ENCODE measurements at regions not wholly inside any gene's neighbourhood (a gene's known extent, or its start where the extent isn't known, plus 50 kb on each side); places are given as distances from the start of the nearest gene placed in this dataset.

- H3K4me2 ChIP-seq (ENCODE audit: control insufficient read depth, extremely low read depth, insufficient read depth, low read depth, low read length): no peak overlapping the region
- dilution Hi-C loops (cut with MboI; ENCODE audit: extremely low pct_ligation_motif_present, low sequenced_read_pairs): no loop called here
- H3K79me2 ChIP-seq (ENCODE audit: control insufficient read depth, insufficient read depth, low read length): no peaks in the 10 kb centered on the region
- H3K9me1 ChIP-seq (ENCODE audit: control insufficient read depth, extremely low read depth, insufficient read depth, low read length): no peaks in the 10 kb centered on the region
- no peak overlapping the region for H3K9ac ChIP-seq (ENCODE audit: control insufficient read depth, extremely low read depth, insufficient read depth, low read length)
- H3K27me3 ChIP-seq (ENCODE audit: control insufficient read depth, extremely low read depth, insufficient read depth, low read length): no peaks in the 10 kb centered on the region
- H4K20me1 ChIP-seq (ENCODE audit: control insufficient read depth, extremely low read depth, insufficient read depth, low read length): no peaks in the 10 kb centered on the region
- H3K27ac ChIP-seq (ENCODE audit: control insufficient read depth, insufficient read depth, low read length): no peak overlapping the region
- H3K36me3 ChIP-seq (ENCODE audit: control insufficient read depth in 2 of 2, extremely low read depth in 1 of 2, insufficient read depth in 2 of 2, low read length in 2 of 2): no peaks in the 10 kb centered on the region
- FAIRE-seq (no peak), DNase-seq (ENCODE audit: low read depth, low spot score) (no peak)
- H3K4me1 ChIP-seq (ENCODE audit: control insufficient read depth, extremely low read depth, insufficient read depth, low read length): no peaks in the 10 kb centered on the region
- no peak overlapping the region for H2AFZ ChIP-seq (ENCODE audit: control insufficient read depth, low read length)
- TF ChIP-seq EZH2 (IDR thresholded peaks at IDR 0.05; ENCODE audit: low read length): no peak
- TF ChIP-seq CTCF (optimal IDR thresholded peaks at IDR 0.05 in 1 of 3, IDR thresholded peaks at IDR 0.05 in 1 of 3, conservative IDR thresholded peaks at IDR 0.05 in 1 of 3; ENCODE audit: extremely low read depth in 1 of 3, insufficient read depth in 2 of 3, low read length in 3 of 3): no peak
- H3K9me3 ChIP-seq (ENCODE audit: control insufficient read depth, low read depth, low read length): no peaks in the 10 kb centered on the region
- no peak overlapping the region for H3K4me3 ChIP-seq (ENCODE audit: control insufficient read depth in 2 of 3, extremely low read depth in 1 of 3, insufficient read depth in 2 of 3, low read depth in 1 of 3, low read length in 3 of 3)
Observed at GRCh38 chr17:5635949-5636348, 51.6 kb upstream of the NLRP1 start.

GRCh38 chr17:5638596-5638995 is 54.3 kb upstream of the NLRP1 start:
- Histone ChIP-seq H3K9ac (ENCODE audit: control insufficient read depth, extremely low read depth, insufficient read depth, low read length) (no peak overlapping the region), H3K4me2 (ENCODE audit: control insufficient read depth, extremely low read depth, insufficient read depth, low read depth, low read length) (no peak overlapping the region), H4K20me1 (ENCODE audit: control insufficient read depth, extremely low read depth, insufficient read depth, low read length) (no peaks in the 10 kb centered on the region), H3K27ac (ENCODE audit: control insufficient read depth, insufficient read depth, low read length) (no peak overlapping the region), H3K9me1 (ENCODE audit: control insufficient read depth, extremely low read depth, insufficient read depth, low read length) (no peaks in the 10 kb centered on the region), H3K79me2 (ENCODE audit: control insufficient read depth, insufficient read depth, low read length) (no peaks in the 10 kb centered on the region), H2AFZ (ENCODE audit: control insufficient read depth, low read length) (no peak overlapping the region), H3K36me3 (ENCODE audit: control insufficient read depth in 2 of 2, extremely low read depth in 1 of 2, insufficient read depth in 2 of 2, low read length in 2 of 2) (no peaks in the 10 kb centered on the region), H3K4me1 (ENCODE audit: control insufficient read depth, extremely low read depth, insufficient read depth, low read length) (no peaks in the 10 kb centered on the region), H3K27me3 (ENCODE audit: control insufficient read depth, extremely low read depth, insufficient read depth, low read length) (no peaks in the 10 kb centered on the region), H3K9me3 (ENCODE audit: control insufficient read depth, low read depth, low read length) (no peaks in the 10 kb centered on the region), H3K4me3 (ENCODE audit: control insufficient read depth in 2 of 3, extremely low read depth in 1 of 3, insufficient read depth in 2 of 3, low read depth in 1 of 3, low read length in 3 of 3) (no peak overlapping the region)
- dilution Hi-C loops (cut with MboI; ENCODE audit: extremely low pct_ligation_motif_present, low sequenced_read_pairs): no loop called here
- FAIRE-seq (no peak), DNase-seq (ENCODE audit: low read depth, low spot score) (no peak)
- TF ChIP-seq CTCF (optimal IDR thresholded peaks at IDR 0.05 in 1 of 3, IDR thresholded peaks at IDR 0.05 in 1 of 3, conservative IDR thresholded peaks at IDR 0.05 in 1 of 3; ENCODE audit: extremely low read depth in 1 of 3, insufficient read depth in 2 of 3, low read length in 3 of 3) (no peak), EZH2 (IDR thresholded peaks at IDR 0.05; ENCODE audit: low read length) (no peak)

Measured in keratinocyte (primary cell).